OCI-LY3 (cell line): ENCODE measurements at regions not wholly inside any gene's neighbourhood (a gene's known extent, or its start where the extent isn't known, plus 50 kb on each side); places are given as distances from the start of the nearest gene placed in this dataset.

Experiments
- H2AFZ ChIP-seq: fragments of 200-600, 300-600 bp; shearing (Covaris generic); 2 replicates; pipeline ENCODE4 v1.6.0; 2014; ENCODE audit warnings: antibody characterized with exemption, low read depth, low read length
- H3K27ac ChIP-seq: fragments of 200-600, 300-600 bp; sonication (generic); 2 replicates; pipeline ENCODE4 v1.5.1; 2014; ENCODE audit warnings: mild to moderate bottlenecking, low read length, moderate library complexity, mixed read lengths
- H3K27me3 ChIP-seq: fragments of 200-600, 300-600 bp; sonication (generic); 2 replicates; pipeline ENCODE4 v1.6.1; 2014; ENCODE audit warnings: low read depth, low read length, mixed read lengths
- H3K36me3 ChIP-seq: fragments of 200-600, 300-600 bp; sonication (generic); replicated peaks from 2 replicates; pipeline ENCODE3; 2014; ENCODE audit warnings: low read depth, low read length, mixed read lengths
- H3K4me1 ChIP-seq: fragments of 300-600, 200-600 bp; sonication (generic); 2 replicates; pipeline ENCODE4 v1.6.1; 2014; ENCODE audit warnings: low read length, mixed read lengths
- H3K4me2 ChIP-seq: fragments of 200-600, 300-600 bp; sonication (generic); 2 replicates; pipeline ENCODE4 v1.6.1; 2014; ENCODE audit warnings: low read length, mixed read lengths
- H3K4me3 ChIP-seq: fragments of 300-600, 200-600 bp; sonication (generic); 2 replicates; pipeline ENCODE4 v1.5.1; 2014; ENCODE audit warnings: antibody characterized with exemption, mild to moderate bottlenecking, low read length, moderate library complexity
- H3K79me2 ChIP-seq: fragments of 300-600, 200-600 bp; shearing (Covaris generic); 2 replicates; pipeline ENCODE4 v1.6.1; 2014; ENCODE audit warnings: mild to moderate bottlenecking, low read length, mixed read lengths
- H3K9ac ChIP-seq: fragments of 300-600, 200-600 bp; shearing (Covaris generic); 2 replicates; pipeline ENCODE4 v1.6.0; 2014; ENCODE audit warnings: mild to moderate bottlenecking, low read length, moderate library complexity
- H3K9me3 ChIP-seq: fragments of 200-600, 300-600 bp; shearing (Covaris generic); 2 replicates; pipeline ENCODE4 v1.6.1; 2014; ENCODE audit warnings: low read length, mixed read lengths; ENCODE audit not compliant: insufficient read depth
- H4K20me1 ChIP-seq: fragments of 200-600, 300-600 bp; sonication (generic); 2 replicates; pipeline ENCODE4 v1.6.1; 2016; ENCODE audit warnings: low read length, mixed read lengths; ENCODE audit not compliant: insufficient read depth
- EZH2phosphoT487 ChIP-seq: fragments of 200-600 bp; shearing (Covaris generic); IDR thresholded peaks from 2 replicates; pipeline ENCODE4 v1.6.1; 2018; ENCODE audit warnings: antibody characterized with exemption, mixed run types, low read depth
- TF ChIP-seq, protein P1 (sequence below): fragments of 200-600, 300-600 bp; sonication (generic); IDR thresholded peaks from 2 replicates; pipeline ENCODE4 v1.5.1; 2014; ENCODE audit warnings: antibody characterized with exemption, low read length, low read depth

DNA sequence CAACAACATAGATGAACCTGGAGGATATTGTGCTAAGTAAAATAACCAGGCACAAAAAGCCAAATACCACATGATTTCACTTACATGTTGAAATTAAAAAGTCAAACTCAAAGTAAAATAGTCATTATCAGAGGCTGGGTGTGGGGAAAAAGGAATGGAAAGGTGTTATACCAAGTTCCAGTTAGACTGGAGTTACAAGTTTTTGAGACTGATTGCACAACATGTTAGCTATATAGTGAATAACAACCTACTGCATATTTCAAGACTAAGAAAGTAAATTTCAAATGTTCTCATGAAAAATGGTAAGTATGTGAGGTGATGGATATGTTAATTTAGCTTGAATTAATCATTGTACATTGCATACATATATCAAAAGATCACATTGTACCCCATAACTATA is 116.8 kb upstream of the HNMT start:
- H4K20me1 ChIP-seq = no peaks in the 10 kb centered on the region
- no peaks in the 10 kb centered on the region for H3K79me2 ChIP-seq
- TF ChIP-seq, protein P1, sequence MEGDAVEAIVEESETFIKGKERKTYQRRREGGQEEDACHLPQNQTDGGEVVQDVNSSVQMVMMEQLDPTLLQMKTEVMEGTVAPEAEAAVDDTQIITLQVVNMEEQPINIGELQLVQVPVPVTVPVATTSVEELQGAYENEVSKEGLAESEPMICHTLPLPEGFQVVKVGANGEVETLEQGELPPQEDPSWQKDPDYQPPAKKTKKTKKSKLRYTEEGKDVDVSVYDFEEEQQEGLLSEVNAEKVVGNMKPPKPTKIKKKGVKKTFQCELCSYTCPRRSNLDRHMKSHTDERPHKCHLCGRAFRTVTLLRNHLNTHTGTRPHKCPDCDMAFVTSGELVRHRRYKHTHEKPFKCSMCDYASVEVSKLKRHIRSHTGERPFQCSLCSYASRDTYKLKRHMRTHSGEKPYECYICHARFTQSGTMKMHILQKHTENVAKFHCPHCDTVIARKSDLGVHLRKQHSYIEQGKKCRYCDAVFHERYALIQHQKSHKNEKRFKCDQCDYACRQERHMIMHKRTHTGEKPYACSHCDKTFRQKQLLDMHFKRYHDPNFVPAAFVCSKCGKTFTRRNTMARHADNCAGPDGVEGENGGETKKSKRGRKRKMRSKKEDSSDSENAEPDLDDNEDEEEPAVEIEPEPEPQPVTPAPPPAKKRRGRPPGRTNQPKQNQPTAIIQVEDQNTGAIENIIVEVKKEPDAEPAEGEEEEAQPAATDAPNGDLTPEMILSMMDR = no peak
- no peak for TF ChIP-seq EZH2phosphoT487
- no peak overlapping the region for H3K27ac ChIP-seq
- H3K27me3 ChIP-seq = no peaks in the 10 kb centered on the region
- H3K36me3 ChIP-seq = no peaks in the 10 kb centered on the region
- no peak overlapping the region for H3K4me3 ChIP-seq
- H3K9ac ChIP-seq = no peak overlapping the region
- no peak overlapping the region for H3K4me2 ChIP-seq
- H3K4me1 ChIP-seq = no peaks in the 10 kb centered on the region
- H2AFZ ChIP-seq = no peak overlapping the region
- no peaks in the 10 kb centered on the region for H3K9me3 ChIP-seq

DNA sequence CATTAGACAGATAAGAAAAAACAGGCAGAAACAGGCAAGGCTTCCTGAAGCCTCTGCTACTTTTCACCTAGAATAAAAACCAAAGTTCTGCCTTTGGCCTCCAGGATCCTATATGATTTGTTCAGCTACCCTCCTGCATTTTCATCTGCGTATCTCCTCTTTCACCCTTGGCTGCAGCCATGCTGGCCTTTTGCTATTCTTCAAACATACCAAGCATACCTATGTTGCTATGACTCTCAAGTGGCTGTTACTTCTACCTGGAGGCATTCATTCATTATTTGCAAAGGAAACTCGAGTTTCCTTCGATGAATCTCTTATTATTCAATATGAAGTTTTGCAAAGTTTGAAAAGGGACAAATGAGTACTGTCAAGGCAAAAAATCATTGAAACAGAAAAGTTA is 106.4 kb upstream of the HNMT start:
- Histone ChIP-seq H3K4me2 (no peak overlapping the region), H3K79me2 (no peaks in the 10 kb centered on the region), H3K36me3 (no peaks in the 10 kb centered on the region), H3K4me1 (peaks cover 11% of the 10 kb centered on the region; the same call in 1 of the 2 replicates), H3K9me3 (no peaks in the 10 kb centered on the region), H3K27me3 (peaks cover 7% of the 10 kb centered on the region), H4K20me1 (no peaks in the 10 kb centered on the region), H2AFZ (no peak overlapping the region), H3K9ac (no peak overlapping the region), H3K4me3 (no peak overlapping the region), H3K27ac (no peak overlapping the region)
- no peak for TF ChIP-seq EZH2phosphoT487
- TF ChIP-seq, protein P1 = no peak

DNA sequence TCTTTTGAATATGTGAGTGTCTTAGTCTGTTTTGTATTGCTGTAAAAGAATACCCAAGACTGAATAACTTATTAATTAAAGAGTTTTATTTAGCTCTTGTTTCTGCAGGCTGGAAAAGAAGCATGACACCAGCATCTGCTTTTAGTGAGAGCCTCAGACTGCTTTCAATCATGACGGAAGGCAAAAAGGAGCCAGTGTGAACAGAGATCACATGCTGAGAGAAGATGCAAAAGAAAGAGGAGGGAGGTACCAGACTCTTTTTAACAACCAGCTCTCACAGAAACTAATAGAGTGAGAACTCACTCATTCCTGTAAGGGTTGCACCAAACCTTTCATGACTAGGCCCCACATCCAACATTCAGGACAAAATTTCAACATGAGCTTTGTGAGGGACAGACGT is 101.6 kb upstream of the HNMT start:
- H3K36me3 ChIP-seq = no peaks in the 10 kb centered on the region
- H3K27ac ChIP-seq = no peak overlapping the region
- TF ChIP-seq, protein P1 = no peak
- TF ChIP-seq EZH2phosphoT487 = no peak
- H3K4me1 ChIP-seq = peaks cover 11% of the 10 kb centered on the region; the same call in 1 of the 2 replicates
- H3K79me2 ChIP-seq = no peaks in the 10 kb centered on the region
- peaks cover 17% of the 10 kb centered on the region for H3K27me3 ChIP-seq
- H3K4me2 ChIP-seq = no peak overlapping the region
- H3K4me3 ChIP-seq = no peak overlapping the region
- H4K20me1 ChIP-seq = no peaks in the 10 kb centered on the region
- H3K9ac ChIP-seq = no peak overlapping the region
- H3K9me3 ChIP-seq = no peaks in the 10 kb centered on the region
- H2AFZ ChIP-seq = no peak overlapping the region

DNA sequence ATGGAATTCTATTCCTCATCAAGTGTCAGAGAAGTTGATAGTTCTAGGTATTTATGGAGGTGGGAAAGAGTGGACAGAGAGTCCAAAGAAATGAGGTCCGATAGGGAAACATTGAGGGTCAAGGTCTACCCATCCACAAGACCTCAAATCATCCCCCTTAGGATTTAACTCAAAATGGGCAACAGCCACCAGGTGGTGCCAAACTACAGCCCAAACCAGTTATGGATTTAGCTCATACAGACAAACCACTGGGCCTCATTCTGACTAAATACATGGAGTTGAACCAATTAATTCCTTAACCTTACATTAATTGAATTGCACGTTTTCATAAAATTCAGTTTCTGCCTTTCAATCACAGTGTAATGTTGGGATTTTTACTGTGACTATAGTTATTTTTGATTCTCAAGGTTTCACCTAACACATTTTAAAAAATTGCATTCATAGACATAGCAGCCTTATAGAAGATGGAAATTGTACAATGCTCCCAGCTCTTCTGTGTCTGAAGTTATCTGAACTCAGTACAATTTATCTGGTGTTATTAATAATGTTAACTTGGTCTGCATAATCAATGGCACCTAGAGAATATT is 98.2 kb upstream of the HNMT start:
- H3K9me3 ChIP-seq = no peaks in the 10 kb centered on the region
- no peak overlapping the region for H2AFZ ChIP-seq
- H3K36me3 ChIP-seq = no peaks in the 10 kb centered on the region

More for the DNA sequence above, 98.2 kb upstream of the HNMT start:
- TF ChIP-seq, protein P1 = peak; percentile 70
- TF ChIP-seq EZH2phosphoT487 = no peak
- Histone ChIP-seq H3K9ac (no peak overlapping the region), H3K27me3 (peaks cover 10% of the 10 kb centered on the region), H3K4me1 (peaks cover 17% of the 10 kb centered on the region), H4K20me1 (no peaks in the 10 kb centered on the region), H3K79me2 (no peaks in the 10 kb centered on the region), H3K27ac (no peak overlapping the region), H3K4me2 (no peak overlapping the region), H3K4me3 (no peak overlapping the region)
